IPS-15b (cell line): ENCODE measurements at regions not wholly inside any gene's neighbourhood (a gene's known extent, or its start where the extent isn't known, plus 50 kb on each side); places are given as distances from the start of the nearest gene placed in this dataset.

Source experiments
- H3K27me3 ChIP-seq: one replicate; pipeline ENCODE4 v1.6.1; 2013; ENCODE audit warnings: low read length; ENCODE audit not compliant: control insufficient read depth, insufficient read depth
- H3K36me3 ChIP-seq: one replicate; pipeline ENCODE4 v1.6.1; 2013; ENCODE audit warnings: low read length; ENCODE audit not compliant: control insufficient read depth, insufficient read depth
- H3K4me1 ChIP-seq: one replicate; pipeline ENCODE4 v1.6.1; 2013; ENCODE audit warnings: mild to moderate bottlenecking, low read length; ENCODE audit not compliant: control insufficient read depth, insufficient read depth
- H3K4me3 ChIP-seq: one replicate; pipeline ENCODE4 v1.5.1; 2013; ENCODE audit warnings: low read depth, low read length
- H3K9ac ChIP-seq: one replicate; pipeline ENCODE4 v1.6.1; 2013; ENCODE audit warnings: low read depth, mild to moderate bottlenecking, low read length
- H3K9me3 ChIP-seq: one replicate; pipeline ENCODE4 v1.6.1; 2013; ENCODE audit warnings: mild to moderate bottlenecking, low read length; ENCODE audit not compliant: control insufficient read depth, insufficient read depth

- no peaks in the 10 kb centered on the region for H3K27me3 ChIP-seq
- H3K9ac ChIP-seq: no peak overlapping the region
- H3K36me3 ChIP-seq: no peaks in the 10 kb centered on the region
- H3K9me3 ChIP-seq: no peaks in the 10 kb centered on the region
- H3K4me1 ChIP-seq: no peaks in the 10 kb centered on the region
- no peak overlapping the region for H3K4me3 ChIP-seq
Observed at GRCh38 chr19:30093966-30094755, 152.1 kb downstream of the URI1 start.

DNA sequence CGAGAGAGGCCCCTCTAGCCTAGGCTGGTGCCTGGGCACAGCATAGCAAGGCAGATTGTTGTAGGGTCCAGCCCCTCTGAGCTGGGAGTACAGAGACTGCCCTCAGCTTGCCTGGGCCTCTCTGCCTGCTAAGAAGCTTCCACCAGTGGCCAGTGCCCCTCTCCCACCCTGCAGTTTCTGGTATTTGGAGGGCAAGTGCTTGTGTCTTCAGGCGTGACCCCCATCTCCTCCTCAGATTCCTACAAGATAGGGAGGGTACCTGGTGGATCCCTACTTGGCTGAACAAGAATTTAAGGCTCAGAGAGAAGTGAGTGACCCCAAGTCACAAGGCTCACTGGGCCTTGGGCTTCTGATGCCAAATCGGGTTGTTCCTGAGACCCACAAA lies 152.7 kb downstream of the URI1 start:
- no peaks in the 10 kb centered on the region for H3K36me3 ChIP-seq

DNA sequence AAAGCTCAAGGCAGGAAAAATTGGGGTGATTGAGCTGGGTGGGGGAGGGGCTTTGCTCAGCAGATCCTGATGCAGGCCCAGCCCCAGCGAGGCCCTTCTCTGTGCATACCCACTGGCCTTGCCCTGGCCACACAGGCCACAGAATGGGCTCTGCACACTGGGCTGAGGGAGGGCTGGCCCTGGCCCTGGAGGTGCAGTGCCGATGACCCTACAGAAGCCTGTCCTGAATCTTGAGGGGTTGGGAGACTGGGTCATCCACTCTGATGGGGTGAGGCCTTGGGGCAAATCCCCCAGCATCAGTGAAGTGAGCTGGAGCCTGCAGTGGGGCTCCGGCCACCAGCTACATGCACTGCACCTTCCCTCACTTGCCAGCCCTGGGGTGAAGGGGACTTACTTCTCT lies 153.1 kb downstream of the URI1 start:
- H3K4me3 ChIP-seq: no peak overlapping the region
- no peak overlapping the region for H3K9ac ChIP-seq
- no peaks in the 10 kb centered on the region for H3K36me3 ChIP-seq
- H3K4me1 ChIP-seq: no peaks in the 10 kb centered on the region
- no peaks in the 10 kb centered on the region for H3K27me3 ChIP-seq
- no peaks in the 10 kb centered on the region for H3K9me3 ChIP-seq

More for the DNA sequence above, 152.7 kb downstream of the URI1 start:
- no peaks in the 10 kb centered on the region for H3K27me3 ChIP-seq
- no peak overlapping the region for H3K4me3 ChIP-seq
- H3K9ac ChIP-seq: no peak overlapping the region
- no peaks in the 10 kb centered on the region for H3K4me1 ChIP-seq
- no peaks in the 10 kb centered on the region for H3K9me3 ChIP-seq

- Histone ChIP-seq H3K9ac (no peak overlapping the region), H3K9me3 (no peaks in the 10 kb centered on the region), H3K4me1 (no peaks in the 10 kb centered on the region), H3K36me3 (no peaks in the 10 kb centered on the region), H3K4me3 (no peak overlapping the region), H3K27me3 (no peaks in the 10 kb centered on the region)
Observed at GRCh38 chr19:30096596-30097370, 154.7 kb downstream of the URI1 start.

GRCh38 chr19:30097746-30098280 lies 155.8 kb downstream of the URI1 start:
- Histone ChIP-seq H3K36me3 (no peaks in the 10 kb centered on the region), H3K9ac (no peak overlapping the region), H3K4me1 (no peaks in the 10 kb centered on the region), H3K4me3 (no peak overlapping the region), H3K27me3 (no peaks in the 10 kb centered on the region), H3K9me3 (no peaks in the 10 kb centered on the region)

DNA sequence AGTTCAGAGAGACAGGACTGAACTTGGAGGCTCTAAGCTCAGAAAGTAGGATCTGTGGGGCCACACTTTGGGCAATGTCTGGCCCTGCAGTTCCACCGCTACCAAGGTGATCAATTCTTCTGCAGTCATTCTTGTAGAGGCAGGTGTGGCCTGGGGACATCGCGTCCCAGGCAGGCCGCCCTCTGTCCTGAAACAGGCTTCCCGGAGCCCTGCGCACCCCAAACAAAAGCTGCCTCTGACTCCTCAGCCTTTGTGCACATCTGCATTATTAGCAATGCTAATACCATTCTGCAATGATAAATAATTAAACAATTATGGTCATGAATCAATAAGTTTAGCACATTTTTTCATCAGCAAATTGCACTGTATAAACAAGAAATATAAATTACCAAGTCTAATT lies 160.2 kb downstream of the URI1 start:
- Histone ChIP-seq H3K4me3 (no peak overlapping the region), H3K9ac (no peak overlapping the region), H3K36me3 (no peaks in the 10 kb centered on the region), H3K27me3 (no peaks in the 10 kb centered on the region), H3K4me1 (no peaks in the 10 kb centered on the region), H3K9me3 (no peaks in the 10 kb centered on the region)

GRCh38 chr19:30102666-30103065 lies 160.6 kb downstream of the URI1 start:
- no peak overlapping the region for H3K4me3 ChIP-seq
- H3K9ac ChIP-seq: no peak overlapping the region
- H3K27me3 ChIP-seq: no peaks in the 10 kb centered on the region
- no peaks in the 10 kb centered on the region for H3K9me3 ChIP-seq
- H3K36me3 ChIP-seq: no peaks in the 10 kb centered on the region
- H3K4me1 ChIP-seq: no peaks in the 10 kb centered on the region

- Histone ChIP-seq H3K4me1 (no peaks in the 10 kb centered on the region), H3K9me3 (no peaks in the 10 kb centered on the region), H3K4me3 (no peak overlapping the region), H3K9ac (no peak overlapping the region), H3K27me3 (no peaks in the 10 kb centered on the region), H3K36me3 (no peaks in the 10 kb centered on the region)
Observed at GRCh38 chr19:30103981-30104380, 161.9 kb downstream of the URI1 start.

DNA sequence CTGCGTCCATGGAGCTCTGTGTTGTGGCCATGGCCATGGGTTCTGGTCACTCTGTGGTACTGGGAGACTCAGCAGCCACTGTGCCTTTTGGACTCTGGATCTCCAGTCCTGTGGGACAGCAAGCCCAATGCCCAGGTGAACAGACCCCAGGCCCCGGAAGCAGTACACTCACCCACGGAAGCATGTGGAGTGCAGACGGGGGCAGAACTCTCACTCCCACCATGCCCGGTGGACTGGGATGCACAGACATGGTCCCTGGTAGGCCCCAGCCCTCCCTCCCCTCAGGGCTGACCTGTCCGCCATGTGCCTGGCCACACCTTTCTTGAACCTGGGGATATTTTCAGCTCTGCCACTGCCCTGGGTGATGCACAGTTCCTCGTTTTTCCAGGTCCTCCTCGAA lies 163.3 kb downstream of the URI1 start:
- no peak overlapping the region for H3K9ac ChIP-seq
- no peaks in the 10 kb centered on the region for H3K9me3 ChIP-seq
- no peak overlapping the region for H3K4me3 ChIP-seq
- no peaks in the 10 kb centered on the region for H3K27me3 ChIP-seq
- H3K36me3 ChIP-seq: no peaks in the 10 kb centered on the region
- no peaks in the 10 kb centered on the region for H3K4me1 ChIP-seq

DNA sequence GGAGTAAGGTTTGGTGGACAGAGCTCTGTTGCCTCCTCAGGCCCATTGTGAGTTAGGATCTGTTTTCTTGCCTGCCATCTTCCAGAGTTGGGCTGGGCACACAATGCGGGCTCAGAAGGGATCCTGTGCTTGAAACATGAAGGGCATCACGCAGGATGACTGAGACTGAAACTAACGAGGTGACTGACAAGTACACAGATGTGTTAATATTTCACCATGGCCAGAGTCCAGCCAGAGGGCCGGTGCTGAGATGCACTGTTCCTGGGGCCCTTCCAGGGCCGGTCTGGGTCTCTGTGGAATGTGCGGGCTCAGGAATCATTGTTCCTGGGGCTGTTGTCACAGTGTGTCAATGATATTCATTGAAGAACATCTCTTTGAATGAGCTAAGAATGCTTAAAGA lies 163.7 kb downstream of the URI1 start:
- Histone ChIP-seq H3K9me3 (no peaks in the 10 kb centered on the region), H3K4me1 (no peaks in the 10 kb centered on the region), H3K4me3 (no peak overlapping the region), H3K36me3 (no peaks in the 10 kb centered on the region), H3K9ac (no peak overlapping the region), H3K27me3 (no peaks in the 10 kb centered on the region)

GRCh38 chr19:30106417-30107095 lies 164.5 kb downstream of the URI1 start:
- Histone ChIP-seq H3K4me1 (no peaks in the 10 kb centered on the region), H3K9me3 (no peaks in the 10 kb centered on the region), H3K27me3 (no peaks in the 10 kb centered on the region), H3K9ac (no peak overlapping the region), H3K36me3 (no peaks in the 10 kb centered on the region), H3K4me3 (no peak overlapping the region)
